Panc1 (cell line): ENCODE measurements at regions not wholly inside any gene's neighbourhood (a gene's known extent, or its start where the extent isn't known, plus 50 kb on each side); places are given as distances from the start of the nearest gene placed in this dataset.

Experiments used
- POLR2AphosphoS5 ChIP-seq: IDR thresholded peaks from 2 replicates; pipeline ENCODE4 v1.6.1; 2012; ENCODE audit warnings: mild to moderate bottlenecking, low read depth, low read length, moderate library complexity
- SIN3A ChIP-seq: IDR thresholded peaks from 2 replicates; pipeline ENCODE4 v1.6.1; 2012; ENCODE audit warnings: low read depth, mild to moderate bottlenecking, low read length, moderate library complexity, borderline replicate concordance; ENCODE audit not compliant: insufficient read depth
- TCF7L2 ChIP-seq: IDR thresholded peaks from 2 replicates; pipeline ENCODE4 v1.6.1; 2011; ENCODE audit warnings: mild to moderate bottlenecking, low read depth, low read length, inconsistent platforms
- TF ChIP-seq, protein P1 (sequence below), 2 experiments: IDR thresholded peaks; 2 replicates each; pipeline ENCODE4 v1.6.1; 2011 to 2012; ENCODE audit warnings: low read depth in 2 of 2, control low read depth in 1 of 2, low read length in 1 of 2, mild to moderate bottlenecking in 1 of 2, moderate library complexity in 1 of 2; ENCODE audit not compliant: insufficient read depth in 1 of 2
- TF ChIP-seq, protein P2 (sequence below): fragments of 450-650 bp; IDR thresholded peaks from 2 replicates; pipeline ENCODE4 v1.5.1; 2017; ENCODE audit warnings: mild to moderate bottlenecking

DNA sequence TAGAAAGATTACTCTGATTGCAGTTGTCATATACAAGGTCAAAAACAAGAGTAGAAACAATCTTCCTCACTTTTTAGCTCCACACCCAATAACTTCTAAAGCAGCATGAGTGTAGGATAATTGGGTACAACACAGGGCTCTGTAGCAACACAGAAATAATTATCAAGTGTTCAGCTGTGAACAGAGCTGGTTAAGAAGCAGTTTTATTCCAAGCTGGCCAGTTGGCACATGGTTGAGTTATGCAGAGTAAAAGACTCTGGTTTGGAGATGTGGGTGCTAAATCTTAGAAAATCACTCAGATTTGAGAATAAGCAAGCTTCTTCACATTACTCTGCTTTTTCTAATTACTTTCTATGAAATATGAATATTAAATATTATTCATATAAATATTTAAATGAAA, 118.5 kb downstream of the KIF2B start:
- TF ChIP-seq, protein P1, sequence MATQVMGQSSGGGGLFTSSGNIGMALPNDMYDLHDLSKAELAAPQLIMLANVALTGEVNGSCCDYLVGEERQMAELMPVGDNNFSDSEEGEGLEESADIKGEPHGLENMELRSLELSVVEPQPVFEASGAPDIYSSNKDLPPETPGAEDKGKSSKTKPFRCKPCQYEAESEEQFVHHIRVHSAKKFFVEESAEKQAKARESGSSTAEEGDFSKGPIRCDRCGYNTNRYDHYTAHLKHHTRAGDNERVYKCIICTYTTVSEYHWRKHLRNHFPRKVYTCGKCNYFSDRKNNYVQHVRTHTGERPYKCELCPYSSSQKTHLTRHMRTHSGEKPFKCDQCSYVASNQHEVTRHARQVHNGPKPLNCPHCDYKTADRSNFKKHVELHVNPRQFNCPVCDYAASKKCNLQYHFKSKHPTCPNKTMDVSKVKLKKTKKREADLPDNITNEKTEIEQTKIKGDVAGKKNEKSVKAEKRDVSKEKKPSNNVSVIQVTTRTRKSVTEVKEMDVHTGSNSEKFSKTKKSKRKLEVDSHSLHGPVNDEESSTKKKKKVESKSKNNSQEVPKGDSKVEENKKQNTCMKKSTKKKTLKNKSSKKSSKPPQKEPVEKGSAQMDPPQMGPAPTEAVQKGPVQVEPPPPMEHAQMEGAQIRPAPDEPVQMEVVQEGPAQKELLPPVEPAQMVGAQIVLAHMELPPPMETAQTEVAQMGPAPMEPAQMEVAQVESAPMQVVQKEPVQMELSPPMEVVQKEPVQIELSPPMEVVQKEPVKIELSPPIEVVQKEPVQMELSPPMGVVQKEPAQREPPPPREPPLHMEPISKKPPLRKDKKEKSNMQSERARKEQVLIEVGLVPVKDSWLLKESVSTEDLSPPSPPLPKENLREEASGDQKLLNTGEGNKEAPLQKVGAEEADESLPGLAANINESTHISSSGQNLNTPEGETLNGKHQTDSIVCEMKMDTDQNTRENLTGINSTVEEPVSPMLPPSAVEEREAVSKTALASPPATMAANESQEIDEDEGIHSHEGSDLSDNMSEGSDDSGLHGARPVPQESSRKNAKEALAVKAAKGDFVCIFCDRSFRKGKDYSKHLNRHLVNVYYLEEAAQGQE (IDR thresholded peaks at IDR 0.05; ENCODE audit: insufficient read depth in 1 of 2, low read depth in 2 of 2, low read length in 1 of 2) = no peak
- TF ChIP-seq, protein P2, sequence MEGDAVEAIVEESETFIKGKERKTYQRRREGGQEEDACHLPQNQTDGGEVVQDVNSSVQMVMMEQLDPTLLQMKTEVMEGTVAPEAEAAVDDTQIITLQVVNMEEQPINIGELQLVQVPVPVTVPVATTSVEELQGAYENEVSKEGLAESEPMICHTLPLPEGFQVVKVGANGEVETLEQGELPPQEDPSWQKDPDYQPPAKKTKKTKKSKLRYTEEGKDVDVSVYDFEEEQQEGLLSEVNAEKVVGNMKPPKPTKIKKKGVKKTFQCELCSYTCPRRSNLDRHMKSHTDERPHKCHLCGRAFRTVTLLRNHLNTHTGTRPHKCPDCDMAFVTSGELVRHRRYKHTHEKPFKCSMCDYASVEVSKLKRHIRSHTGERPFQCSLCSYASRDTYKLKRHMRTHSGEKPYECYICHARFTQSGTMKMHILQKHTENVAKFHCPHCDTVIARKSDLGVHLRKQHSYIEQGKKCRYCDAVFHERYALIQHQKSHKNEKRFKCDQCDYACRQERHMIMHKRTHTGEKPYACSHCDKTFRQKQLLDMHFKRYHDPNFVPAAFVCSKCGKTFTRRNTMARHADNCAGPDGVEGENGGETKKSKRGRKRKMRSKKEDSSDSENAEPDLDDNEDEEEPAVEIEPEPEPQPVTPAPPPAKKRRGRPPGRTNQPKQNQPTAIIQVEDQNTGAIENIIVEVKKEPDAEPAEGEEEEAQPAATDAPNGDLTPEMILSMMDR = no peak
- TF ChIP-seq TCF7L2 (no peak), POLR2AphosphoS5 (no peak), SIN3A (no peak)
